ENCODE measurements at regions not wholly inside any gene's neighbourhood (a gene's known extent, or its start where the extent isn't known, plus 50 kb on each side); places are given as distances from the start of the nearest gene placed in this dataset.

DNA sequence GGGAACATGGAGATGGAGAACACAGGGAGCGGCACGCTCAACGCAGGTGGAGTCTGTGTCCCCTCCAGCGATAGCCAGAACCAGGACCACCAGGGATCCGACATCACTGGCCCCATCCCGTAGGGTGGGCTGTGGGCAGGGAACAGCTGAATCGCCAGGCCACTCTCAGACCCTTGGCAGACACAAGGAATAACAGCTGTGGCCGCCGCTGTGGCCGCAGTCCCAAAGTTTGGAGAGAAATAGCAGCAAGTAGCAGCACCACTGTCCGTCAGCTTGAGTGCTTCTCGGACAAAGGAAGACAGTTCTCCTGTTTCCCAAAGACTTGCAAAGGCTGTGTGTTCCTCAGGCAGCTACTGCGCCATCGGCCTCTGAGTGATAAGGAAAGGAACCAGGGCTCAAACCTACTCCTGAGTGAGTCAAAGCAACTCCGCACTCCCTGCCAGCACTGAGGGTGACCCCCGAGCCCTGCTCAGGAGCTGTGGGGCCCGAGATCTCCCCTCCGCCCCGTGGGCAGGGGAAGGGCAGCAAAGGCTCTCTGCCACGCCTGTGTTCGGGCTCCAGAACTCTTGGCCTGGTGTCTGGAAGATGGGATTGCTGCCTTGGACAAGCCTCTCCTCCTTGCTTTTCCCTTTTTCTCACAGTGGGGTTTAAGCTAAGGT lies 82.3 kb upstream of the FAM20C start:
- no peak for TF ChIP-seq TAF1 (IDR thresholded peaks at IDR 0.05; ENCODE audit: low read depth)
- TF ChIP-seq RAD21 (IDR thresholded peaks at IDR 0.05; ENCODE audit: low read depth): no peak
- no peak for TF ChIP-seq USF1 (IDR thresholded peaks at IDR 0.05)
- TF ChIP-seq REST (IDR thresholded peaks at IDR 0.05; ENCODE audit: low read depth): no peak
- no peak for TF ChIP-seq FOXM1 (IDR thresholded peaks at IDR 0.05; ENCODE audit: borderline replicate concordance, low read depth)
- TF ChIP-seq YY1 (IDR thresholded peaks at IDR 0.05; ENCODE audit: low read depth): no peak
- TF ChIP-seq CEBPB (IDR thresholded peaks at IDR 0.05): no peak
- no peak for TF ChIP-seq EP300 (IDR thresholded peaks at IDR 0.05; ENCODE audit: borderline replicate concordance)
- TF ChIP-seq, protein P1, sequence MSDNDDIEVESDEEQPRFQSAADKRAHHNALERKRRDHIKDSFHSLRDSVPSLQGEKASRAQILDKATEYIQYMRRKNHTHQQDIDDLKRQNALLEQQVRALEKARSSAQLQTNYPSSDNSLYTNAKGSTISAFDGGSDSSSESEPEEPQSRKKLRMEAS (IDR thresholded peaks at IDR 0.05): no peak
- TF ChIP-seq NFIC (IDR thresholded peaks at IDR 0.05): no peak
- no peak for TF ChIP-seq TCF12 (IDR thresholded peaks at IDR 0.05; ENCODE audit: low read depth)
- no peak for TF ChIP-seq TEAD4 (IDR thresholded peaks at IDR 0.05)
